Activated T-cell treated with anti-CD3 and anti-CD28 coated beads, Interleukin-2, amount 50 U/mL, for 24 hours (primary cell): ENCODE measurements at regions not wholly inside any gene's neighbourhood (a gene's known extent, or its start where the extent isn't known, plus 50 kb on each side); places are given as distances from the start of the nearest gene placed in this dataset.

Experiments
- DNase-seq: peaks from one replicate; pipeline ENCODE4 v3.0.0-alpha.2; 2020
- H3K27ac Mint-ChIP-seq: 2 replicates; pipeline ENCODE4 v1.8.0; 2020; ENCODE audit warnings: mild to moderate bottlenecking, mixed read lengths
- H3K27me3 Mint-ChIP-seq: 2 replicates; pipeline ENCODE4 v1.8.0; 2020; ENCODE audit warnings: mixed read lengths
- H3K36me3 Mint-ChIP-seq: 2 replicates; pipeline ENCODE4 v1.8.0; 2020; ENCODE audit warnings: low read depth, mixed read lengths
- H3K4me1 Mint-ChIP-seq: 2 replicates; pipeline ENCODE4 v1.8.0; 2020; ENCODE audit warnings: low read depth, mixed read lengths
- H3K4me3 Mint-ChIP-seq: 2 replicates; pipeline ENCODE4 v1.8.0; 2020; ENCODE audit warnings: mild to moderate bottlenecking, moderate library complexity, mixed read lengths
- H3K9me3 Mint-ChIP-seq: 2 replicates; pipeline ENCODE4 v1.8.0; 2020; ENCODE audit warnings: mixed read lengths

DNA sequence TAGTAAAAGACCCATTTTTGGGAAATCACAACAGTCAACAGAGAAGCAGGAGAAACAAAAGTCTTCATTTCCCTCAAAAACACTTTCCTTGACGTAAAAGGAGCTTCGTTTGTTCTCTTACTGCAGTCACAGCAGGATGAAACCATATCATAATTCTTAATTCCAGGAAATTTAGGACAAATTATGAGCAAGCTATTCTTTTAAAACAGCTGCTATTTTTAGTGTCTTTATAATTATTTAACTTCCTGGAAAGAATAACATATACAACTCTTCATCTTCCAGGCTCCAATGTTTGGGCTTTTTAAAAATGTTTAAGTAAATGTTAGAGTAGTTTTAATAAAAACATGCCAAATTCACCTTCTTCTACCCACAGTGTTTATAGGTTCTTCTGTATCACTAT, 563.5 kb downstream of the LTN1 start:
- no peaks in the 10 kb centered on the region for H3K4me1 Mint-ChIP-seq

DNA sequence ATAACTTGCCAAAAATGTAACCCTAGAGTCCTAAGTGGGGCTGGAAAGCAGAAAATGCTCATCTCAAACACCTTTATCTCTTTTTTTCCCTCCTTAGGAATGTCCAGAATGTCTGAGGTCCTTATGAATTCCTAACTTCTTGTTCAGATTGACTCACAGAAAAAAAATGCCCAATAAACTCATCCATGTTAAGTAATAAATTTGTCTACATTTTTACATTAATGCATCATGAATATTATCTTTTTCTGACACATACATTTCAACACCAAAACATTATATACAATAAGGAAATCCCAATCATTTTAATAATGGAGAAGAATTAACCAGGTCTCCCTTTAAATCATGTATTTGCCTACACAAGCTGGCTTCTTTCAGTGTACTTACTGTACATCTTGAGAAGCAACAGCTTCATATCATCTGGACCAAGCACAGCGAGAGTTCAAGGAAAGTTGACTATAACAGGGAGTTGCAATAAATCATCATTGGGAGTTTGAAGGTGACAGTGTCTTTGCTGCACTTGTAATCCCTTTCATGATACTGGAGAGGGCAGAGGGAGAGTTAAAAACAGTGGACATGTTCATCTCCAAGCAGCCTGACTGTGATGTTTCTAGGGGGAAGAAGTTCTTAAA, 565.2 kb downstream of the LTN1 start:
- no peak for DNase-seq
- Mint-ChIP-seq H3K4me1 (no peaks in the 10 kb centered on the region), H3K36me3 (no peaks in the 10 kb centered on the region), H3K27me3 (no peaks in the 10 kb centered on the region), H3K4me3 (no peak overlapping the region), H3K27ac (no peak overlapping the region), H3K9me3 (no peaks in the 10 kb centered on the region)

More for the DNA sequence above, 563.5 kb downstream of the LTN1 start:
- Mint-ChIP-seq H3K9me3 (no peaks in the 10 kb centered on the region), H3K27ac (no peak overlapping the region), H3K4me3 (no peak overlapping the region), H3K27me3 (no peaks in the 10 kb centered on the region), H3K36me3 (no peaks in the 10 kb centered on the region)
- DNase-seq, result no peak

DNA sequence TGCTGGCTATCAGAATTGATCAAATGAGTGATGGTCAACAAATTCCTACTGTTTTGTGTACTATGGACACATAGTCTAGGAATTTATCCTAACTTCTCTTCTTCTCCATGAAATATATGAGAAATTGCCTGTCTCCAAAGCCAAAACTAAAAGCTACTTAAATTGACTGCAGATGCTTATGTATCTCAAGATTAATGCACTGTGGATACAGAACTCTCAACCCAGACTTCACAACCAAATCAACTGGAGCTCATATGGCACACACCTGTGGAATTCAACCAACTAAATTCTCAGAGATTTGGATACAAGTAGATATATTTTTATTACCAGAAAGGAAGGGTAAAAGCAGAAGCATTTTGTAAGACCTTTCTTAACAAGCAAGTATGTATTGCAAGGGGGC, 566.1 kb downstream of the LTN1 start:
- Mint-ChIP-seq H3K27ac (no peak overlapping the region), H3K4me1 (no peaks in the 10 kb centered on the region), H3K4me3 (no peak overlapping the region), H3K27me3 (no peaks in the 10 kb centered on the region), H3K36me3 (no peaks in the 10 kb centered on the region), H3K9me3 (no peaks in the 10 kb centered on the region)
- no peak for DNase-seq

DNA sequence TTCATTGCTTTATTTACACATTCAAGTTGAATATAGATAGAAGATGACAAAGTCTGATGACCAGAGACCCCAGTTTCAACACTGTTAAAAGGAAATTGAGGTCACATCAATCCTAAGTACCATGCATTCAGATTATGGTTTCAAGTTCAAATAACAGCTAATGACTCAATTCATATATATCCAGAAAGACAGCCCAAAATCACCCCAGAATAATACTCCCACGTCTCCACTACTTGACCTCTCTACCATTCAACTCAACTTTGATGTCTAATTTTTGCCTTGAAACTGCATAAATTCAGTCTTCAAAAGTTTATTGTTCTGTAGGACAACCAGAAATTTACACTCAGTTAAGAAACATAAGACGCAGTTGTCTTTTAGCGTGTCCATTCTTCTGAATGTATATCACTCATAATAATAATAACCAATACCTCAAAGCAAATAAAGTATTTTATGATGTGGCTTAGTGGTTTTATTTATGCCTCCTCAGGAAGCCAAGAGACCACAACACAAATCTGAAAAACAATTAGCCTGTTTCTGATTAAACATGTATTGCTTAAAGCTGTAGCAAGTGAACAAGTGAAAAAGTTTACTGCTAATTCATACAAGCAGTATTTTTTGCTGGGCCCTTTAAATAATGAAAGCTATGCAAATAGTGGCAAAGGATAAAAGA, 569.0 kb downstream of the LTN1 start:
- no peaks in the 10 kb centered on the region for H3K27me3 Mint-ChIP-seq
- no peaks in the 10 kb centered on the region for H3K36me3 Mint-ChIP-seq
- H3K4me3 Mint-ChIP-seq, result no peak overlapping the region
- H3K27ac Mint-ChIP-seq, result no peak overlapping the region
- no peaks in the 10 kb centered on the region for H3K9me3 Mint-ChIP-seq
- DNase-seq, result no peak
- H3K4me1 Mint-ChIP-seq, result no peaks in the 10 kb centered on the region

DNA sequence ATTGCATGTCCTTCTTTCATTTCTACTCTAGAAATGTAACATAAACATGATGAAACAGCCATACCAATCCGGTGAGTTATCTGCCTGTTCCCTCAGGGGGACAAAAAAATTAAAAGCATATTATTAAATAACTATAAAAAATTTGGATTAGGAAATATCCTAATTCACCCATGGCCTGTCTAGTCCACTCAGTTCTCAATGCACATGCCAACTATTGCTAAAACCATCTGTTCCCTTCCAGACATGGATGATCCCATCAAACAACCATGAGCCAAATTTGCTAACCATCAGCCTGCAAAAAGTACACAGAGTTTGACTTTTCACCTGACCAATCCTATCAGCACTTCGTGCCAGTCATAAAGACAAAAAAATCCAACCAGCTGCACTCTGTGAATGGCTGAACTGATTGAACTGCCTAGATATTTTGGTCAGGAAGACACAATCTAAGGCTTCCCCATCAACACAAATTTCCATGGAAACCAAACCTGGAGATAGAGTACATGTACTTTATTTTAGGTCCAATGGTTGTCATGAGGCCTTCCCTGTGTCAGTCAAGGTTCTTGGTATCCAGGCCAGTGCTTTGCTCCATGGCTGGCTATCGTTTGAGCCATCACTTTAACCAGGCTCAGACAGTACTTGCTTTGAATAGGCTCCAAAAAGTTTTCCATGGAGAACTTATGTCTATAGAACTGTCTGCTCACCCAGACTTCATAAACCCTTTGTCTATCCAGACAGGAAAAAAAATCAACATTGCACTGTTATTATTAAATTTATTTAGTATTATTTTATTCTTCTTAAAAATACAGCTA, 570.8 kb downstream of the LTN1 start:
- Mint-ChIP-seq H3K4me3 (no peak overlapping the region), H3K27ac (no peak overlapping the region), H3K4me1 (no peaks in the 10 kb centered on the region), H3K9me3 (no peaks in the 10 kb centered on the region), H3K27me3 (no peaks in the 10 kb centered on the region), H3K36me3 (no peaks in the 10 kb centered on the region)
- DNase-seq, result no peak

DNA sequence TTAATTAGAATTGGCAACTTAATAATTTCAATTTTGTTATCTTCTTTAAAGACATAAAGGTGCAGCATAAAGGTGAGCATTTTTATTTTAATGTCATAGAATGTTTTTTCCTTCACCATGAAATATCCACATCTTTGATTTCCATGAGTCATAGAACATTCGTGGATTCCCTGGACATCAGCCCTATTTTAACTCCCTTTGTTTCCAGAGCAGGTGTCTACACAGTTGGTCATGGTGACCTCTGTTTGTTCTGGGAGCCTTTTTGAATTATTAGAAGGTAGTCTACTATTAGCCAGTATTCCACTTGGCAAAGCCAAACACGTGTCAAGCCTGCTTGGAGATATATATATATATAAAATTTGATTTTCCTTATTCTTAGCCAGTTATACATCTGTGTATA, 572.9 kb downstream of the LTN1 start:
- H3K9me3 Mint-ChIP-seq, result no peaks in the 10 kb centered on the region
- H3K27me3 Mint-ChIP-seq, result no peaks in the 10 kb centered on the region
- H3K36me3 Mint-ChIP-seq, result no peaks in the 10 kb centered on the region
- no peak overlapping the region for H3K27ac Mint-ChIP-seq
- no peak for DNase-seq
- H3K4me3 Mint-ChIP-seq, result no peak overlapping the region
- no peaks in the 10 kb centered on the region for H3K4me1 Mint-ChIP-seq

DNA sequence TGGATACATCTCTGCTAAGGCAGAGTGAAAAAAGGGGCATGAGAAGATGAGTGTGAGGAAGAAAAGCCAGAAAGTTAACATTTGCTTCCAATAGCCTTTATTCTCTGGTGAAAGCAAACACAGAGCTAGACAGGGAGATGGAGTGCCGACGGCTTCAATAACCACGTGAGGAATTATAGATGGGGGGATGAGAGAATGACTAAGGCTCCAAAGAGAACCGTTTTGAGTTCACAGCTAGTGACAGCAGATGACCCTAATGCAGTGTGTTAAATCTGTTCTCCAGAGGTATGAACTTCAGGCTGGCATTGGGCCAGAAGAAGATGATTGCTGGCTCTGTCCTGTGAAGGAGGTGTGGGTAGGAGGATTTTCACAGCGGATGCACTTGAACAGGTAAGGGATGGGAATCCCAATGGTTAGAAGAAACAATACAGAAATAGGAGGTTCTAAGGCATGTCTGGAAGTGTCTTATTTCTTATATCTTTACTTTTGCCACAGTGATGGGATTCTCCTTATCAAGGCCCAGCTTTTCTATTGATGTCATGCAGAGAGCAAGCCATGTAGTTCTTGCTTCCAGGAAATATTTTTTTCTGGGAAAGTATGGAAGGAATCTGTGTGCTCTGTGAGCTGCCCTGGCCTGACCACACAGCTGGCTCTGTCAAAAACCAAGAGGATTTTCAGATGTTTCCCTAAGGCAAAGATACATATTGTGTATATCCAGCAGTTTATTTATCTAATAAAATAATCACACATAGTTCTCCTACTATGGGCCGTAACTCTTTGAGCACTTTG, 573.8 kb downstream of the LTN1 start:
- H3K4me3 Mint-ChIP-seq, result no peak overlapping the region
- no peaks in the 10 kb centered on the region for H3K27me3 Mint-ChIP-seq
- H3K36me3 Mint-ChIP-seq, result no peaks in the 10 kb centered on the region
- no peaks in the 10 kb centered on the region for H3K9me3 Mint-ChIP-seq
- no peak overlapping the region for H3K27ac Mint-ChIP-seq
- no peak for DNase-seq
- no peaks in the 10 kb centered on the region for H3K4me1 Mint-ChIP-seq

DNA sequence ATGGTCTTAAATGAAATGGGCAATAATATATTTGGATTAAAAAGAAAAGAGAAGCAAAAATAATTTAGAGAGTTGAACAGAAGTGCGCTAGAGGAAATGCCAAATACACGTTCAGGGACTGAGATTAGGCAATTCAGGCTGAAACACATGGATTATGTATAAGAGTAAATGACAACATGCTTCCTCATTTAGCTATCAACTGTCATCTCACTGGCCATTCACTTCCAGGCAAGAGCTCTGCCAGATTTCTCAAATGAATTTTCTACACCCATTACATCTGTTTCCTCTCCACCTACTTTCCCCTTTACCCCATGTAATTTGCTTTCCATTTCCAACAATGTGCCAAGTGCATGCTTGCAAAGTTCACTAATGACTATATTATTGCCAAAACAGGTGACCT, 582.4 kb downstream of the LTN1 start:
- no peak for DNase-seq
- no peak overlapping the region for H3K27ac Mint-ChIP-seq
- H3K4me1 Mint-ChIP-seq, result no peaks in the 10 kb centered on the region
- no peaks in the 10 kb centered on the region for H3K9me3 Mint-ChIP-seq
- no peaks in the 10 kb centered on the region for H3K36me3 Mint-ChIP-seq
- no peak overlapping the region for H3K4me3 Mint-ChIP-seq
- no peaks in the 10 kb centered on the region for H3K27me3 Mint-ChIP-seq

DNA sequence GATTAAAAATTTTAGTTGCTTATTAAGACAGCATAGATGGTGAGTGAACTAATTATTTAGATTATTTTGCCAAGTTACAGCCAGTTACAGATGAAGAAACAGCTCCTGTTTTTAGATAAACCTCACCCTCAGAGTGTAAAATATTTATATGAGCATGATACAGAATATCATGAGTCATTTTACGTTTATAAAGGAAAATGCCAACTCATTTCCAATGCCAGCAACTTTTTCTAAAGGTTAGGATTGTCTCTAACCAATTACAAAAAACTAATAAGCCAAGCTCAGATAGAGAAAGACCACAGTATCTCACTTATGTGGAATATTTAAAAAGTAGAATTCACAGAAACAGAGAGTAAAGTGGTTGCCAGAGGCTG, 590.1 kb downstream of the LTN1 start:
- H3K9me3 Mint-ChIP-seq, result no peaks in the 10 kb centered on the region
- H3K4me1 Mint-ChIP-seq, result no peaks in the 10 kb centered on the region
- no peaks in the 10 kb centered on the region for H3K27me3 Mint-ChIP-seq
- H3K36me3 Mint-ChIP-seq, result no peaks in the 10 kb centered on the region
- DNase-seq, result no peak
- no peak overlapping the region for H3K4me3 Mint-ChIP-seq
- no peak overlapping the region for H3K27ac Mint-ChIP-seq

DNA sequence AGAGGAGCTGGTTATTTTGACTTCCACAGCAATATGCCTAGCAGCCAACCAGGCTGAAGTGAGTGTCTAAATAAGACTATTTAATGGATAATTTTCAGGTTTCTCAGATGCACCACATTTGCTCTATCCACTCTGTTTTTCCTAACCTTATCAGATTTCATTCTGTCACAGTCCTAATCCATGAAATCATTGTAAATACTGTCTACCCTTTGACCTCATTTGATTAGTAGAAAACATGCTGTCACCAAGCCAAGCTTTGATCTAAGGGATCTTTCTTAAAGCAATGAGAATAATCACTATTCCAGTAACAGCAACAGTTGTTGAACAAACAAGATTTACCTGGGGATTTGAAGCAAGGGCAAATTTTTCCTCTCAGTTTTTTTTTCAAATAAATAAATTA, 595.6 kb downstream of the LTN1 start:
- Mint-ChIP-seq H3K27me3 (no peaks in the 10 kb centered on the region), H3K36me3 (no peaks in the 10 kb centered on the region), H3K9me3 (peaks cover 7% of the 10 kb centered on the region), H3K4me3 (no peak overlapping the region), H3K4me1 (no peaks in the 10 kb centered on the region), H3K27ac (no peak overlapping the region)
- no peak for DNase-seq

DNA sequence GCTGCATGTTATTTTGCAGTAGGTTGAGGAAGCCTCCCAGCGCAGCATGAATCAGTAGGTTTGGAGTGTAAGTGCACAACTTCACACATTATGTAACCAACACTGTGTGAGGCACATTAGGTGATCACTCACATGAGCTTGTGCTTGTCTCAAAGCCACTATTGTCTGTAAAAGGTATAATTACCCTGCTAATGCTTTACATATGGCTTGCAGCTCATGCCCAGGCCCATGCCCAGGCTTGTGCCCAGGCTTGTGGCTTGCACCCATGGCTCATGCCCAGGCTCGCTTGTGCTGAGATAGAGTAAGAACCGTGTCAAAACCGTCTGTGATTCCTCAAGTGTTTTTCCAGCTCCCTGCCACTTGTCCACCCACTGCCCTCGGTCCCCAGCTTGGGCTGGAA, 596.3 kb downstream of the LTN1 start:
- no peak for DNase-seq
- H3K4me1 Mint-ChIP-seq, result no peaks in the 10 kb centered on the region
- no peaks in the 10 kb centered on the region for H3K36me3 Mint-ChIP-seq
- no peaks in the 10 kb centered on the region for H3K27me3 Mint-ChIP-seq
- H3K4me3 Mint-ChIP-seq, result no peak overlapping the region
- no peak overlapping the region for H3K27ac Mint-ChIP-seq
- peaks cover 7% of the 10 kb centered on the region for H3K9me3 Mint-ChIP-seq

DNA sequence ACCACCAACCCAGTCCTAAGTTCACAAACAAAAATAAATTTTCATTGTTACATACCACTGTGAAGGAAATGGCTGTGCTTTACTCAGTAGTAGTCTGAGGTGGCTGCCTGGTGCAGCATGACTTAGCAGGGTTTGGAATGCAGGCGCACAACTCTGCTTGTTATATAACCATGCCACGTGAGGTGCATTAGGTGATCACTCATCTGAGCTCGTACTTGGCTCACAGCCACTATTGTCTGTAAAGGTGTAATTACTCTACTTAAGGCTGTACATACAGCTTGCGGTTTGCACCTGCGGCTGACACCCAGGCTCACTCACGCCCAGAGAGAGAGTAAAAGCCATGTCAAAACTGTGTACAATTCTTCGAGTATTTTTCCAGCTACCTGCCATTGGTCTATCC, 599.4 kb downstream of the LTN1 start:
- H3K4me1 Mint-ChIP-seq, result no peaks in the 10 kb centered on the region
- peaks cover 7% of the 10 kb centered on the region for H3K9me3 Mint-ChIP-seq
- H3K27ac Mint-ChIP-seq, result no peak overlapping the region
- no peaks in the 10 kb centered on the region for H3K36me3 Mint-ChIP-seq
- DNase-seq, result no peak
- H3K27me3 Mint-ChIP-seq, result no peaks in the 10 kb centered on the region
- no peak overlapping the region for H3K4me3 Mint-ChIP-seq

DNA sequence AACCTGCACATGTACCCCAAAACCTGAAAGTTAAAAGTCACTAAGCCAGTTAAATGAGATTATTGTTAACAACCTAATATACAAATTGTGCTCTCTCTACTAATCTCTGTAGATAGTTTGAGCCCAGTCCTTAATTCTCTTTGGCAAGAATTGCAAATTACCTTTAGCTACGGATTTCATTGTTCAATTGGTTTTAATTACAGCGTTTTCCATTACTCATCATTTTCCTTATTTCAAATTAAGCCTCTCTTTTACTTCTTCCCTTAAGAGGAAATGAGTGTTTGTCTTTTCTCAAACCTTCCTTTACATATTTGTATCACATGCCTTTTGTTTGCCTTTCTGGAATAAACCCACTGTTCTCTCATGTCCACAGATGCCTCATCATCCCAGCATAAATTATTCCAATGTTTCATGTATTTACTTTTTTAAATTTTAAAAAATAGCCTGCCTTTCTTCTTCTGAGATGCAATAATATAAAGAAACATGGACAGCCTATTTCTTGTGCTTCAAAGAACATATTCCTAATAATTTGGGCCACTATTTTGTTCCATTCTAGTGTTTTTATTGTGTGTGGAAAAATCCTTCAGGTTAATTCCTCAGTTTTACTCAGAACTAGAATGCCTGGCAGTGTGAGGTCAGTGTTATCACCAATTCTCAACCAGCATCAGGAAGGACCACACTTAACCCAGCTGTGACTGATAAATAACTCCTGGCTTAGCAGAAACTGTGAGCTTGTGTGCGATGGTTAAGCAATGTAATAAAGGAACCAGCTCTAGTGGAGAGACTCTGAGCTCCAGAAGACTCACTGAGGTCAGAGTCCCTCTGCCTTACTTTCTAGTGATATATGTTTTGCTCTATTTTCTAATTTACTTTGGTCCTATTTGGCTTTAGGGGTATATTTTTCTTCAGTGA, 600.5 kb downstream of the LTN1 start:
- DNase-seq, result no peak
- no peak overlapping the region for H3K4me3 Mint-ChIP-seq
- no peak overlapping the region for H3K27ac Mint-ChIP-seq
- H3K4me1 Mint-ChIP-seq, result no peaks in the 10 kb centered on the region
- H3K36me3 Mint-ChIP-seq, result no peaks in the 10 kb centered on the region
- peaks cover 7% of the 10 kb centered on the region for H3K9me3 Mint-ChIP-seq
- no peaks in the 10 kb centered on the region for H3K27me3 Mint-ChIP-seq

DNA sequence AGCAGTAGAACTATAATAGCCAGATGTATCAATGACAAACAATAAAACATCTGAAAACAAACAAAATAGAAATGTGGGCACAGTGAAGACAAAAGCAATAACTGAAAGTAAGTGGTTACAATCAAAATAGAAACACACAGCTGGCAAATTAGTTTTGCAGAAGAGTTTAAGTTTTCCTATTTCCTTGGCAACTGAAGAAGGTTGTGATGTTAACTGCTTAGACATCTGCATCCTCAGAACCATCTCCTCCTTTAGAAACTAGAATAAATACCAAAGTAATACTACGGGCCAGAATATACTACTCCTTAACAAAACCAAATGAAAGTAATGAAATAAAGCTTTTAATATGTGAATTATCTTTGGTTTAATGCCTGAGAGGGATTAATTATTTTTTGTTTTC, 605.5 kb downstream of the LTN1 start:
- no peaks in the 10 kb centered on the region for H3K9me3 Mint-ChIP-seq
- no peaks in the 10 kb centered on the region for H3K36me3 Mint-ChIP-seq
- DNase-seq, result no peak
- H3K4me3 Mint-ChIP-seq, result no peak overlapping the region
- H3K27ac Mint-ChIP-seq, result no peak overlapping the region
- H3K4me1 Mint-ChIP-seq, result no peaks in the 10 kb centered on the region
- H3K27me3 Mint-ChIP-seq, result no peaks in the 10 kb centered on the region
